ENCODE measurements at regions not wholly inside any gene's neighbourhood (a gene's known extent, or its start where the extent isn't known, plus 50 kb on each side); places are given as distances from the start of the nearest gene placed in this dataset.

DNA sequence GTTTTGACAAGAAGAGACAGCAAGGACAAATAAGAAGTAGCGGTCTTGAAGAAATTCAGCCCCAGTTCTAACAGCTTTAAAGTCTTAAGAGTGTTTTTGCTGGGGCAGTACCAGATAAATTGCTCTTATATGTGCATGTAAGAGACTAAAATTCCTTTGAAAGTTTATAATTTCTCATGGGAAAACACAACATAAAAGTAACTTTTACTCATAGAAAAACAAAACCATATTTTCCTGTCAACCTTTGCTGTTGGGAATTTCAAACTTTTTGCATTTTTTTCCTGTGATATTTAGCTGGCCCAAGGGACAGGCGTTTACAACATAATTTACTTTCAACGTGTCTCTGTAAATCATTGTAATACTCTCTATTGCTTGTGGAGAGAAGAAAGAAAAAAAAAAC lies 767.8 kb upstream of the ZEB2 start:
- H3K36me3 ChIP-seq (ENCODE audit: control insufficient read depth in 4 of 4, insufficient read depth in 4 of 4, low read length in 3 of 4): no peaks in the 10 kb centered on the region
- WGBS (ENCODE audit: insufficient coverage): 89% methylated on average over 1 of the region's 3 CpGs
- H3K4me1 ChIP-seq (ENCODE audit: control extremely low read depth in 1 of 4, control insufficient read depth in 4 of 4, insufficient read depth in 4 of 4, low read length in 3 of 4): no peaks in the 10 kb centered on the region
- peaks cover 0 to 4% (median 0%) of the 10 kb centered on the region in 5 experiments for H3K27me3 ChIP-seq (replicated peaks in 2 of 5; ENCODE audit: control insufficient read depth in 4 of 5, insufficient read depth in 5 of 5, low read length in 4 of 5)
- no peak overlapping the region for H3K4me3 ChIP-seq (ENCODE audit: control insufficient read depth in 1 of 7, extremely low read depth in 1 of 7, insufficient read depth in 4 of 7, low read depth in 2 of 7, low read length in 6 of 7)
- no peaks in the 10 kb centered on the region for H3K9me3 ChIP-seq (ENCODE audit: control extremely low read depth in 1 of 5, control insufficient read depth in 4 of 5, insufficient read depth in 2 of 5, low read depth in 1 of 5, low read length in 4 of 5)
- H3K27ac ChIP-seq (ENCODE audit: insufficient read depth in 1 of 2, low read depth in 1 of 2, low read length in 2 of 2, poor library complexity in 1 of 2, severe bottlenecking in 2 of 2): no peak overlapping the region
- POLR2A ChIA-PET: no interaction called here
- CTCF ChIA-PET: no interaction called here
- DNase-seq: no peak

DNA sequence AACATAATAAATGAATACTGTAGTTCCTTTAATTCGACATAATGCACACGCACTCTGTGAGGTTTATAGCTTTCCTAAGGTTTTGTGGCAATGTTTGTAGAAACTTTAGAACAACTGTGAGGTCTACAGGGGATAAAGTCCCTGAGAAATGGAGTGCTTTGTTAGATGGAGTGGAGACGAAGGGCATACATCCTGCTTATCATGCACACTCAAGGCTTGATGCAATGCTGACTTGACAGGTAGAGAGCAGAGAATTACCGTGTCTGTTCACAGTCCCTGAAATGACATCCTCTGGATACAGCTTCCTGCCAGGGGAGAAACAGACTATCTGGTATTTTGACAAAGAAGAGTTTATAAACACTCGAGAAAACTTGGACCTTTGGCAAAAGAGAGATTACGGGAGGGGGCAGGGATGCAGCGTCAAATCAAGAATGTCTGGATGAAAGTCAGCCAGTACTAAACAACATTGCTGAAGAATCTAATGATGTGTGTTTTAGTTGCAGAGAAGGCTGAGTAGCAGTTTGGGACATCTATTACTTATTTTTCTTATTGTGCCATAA lies 766.9 kb upstream of the ZEB2 start:
- ChIA-PET POLR2A (no interaction called here), CTCF (no interaction called here)
- no peak overlapping the region for H3K27ac ChIP-seq (ENCODE audit: insufficient read depth in 1 of 2, low read depth in 1 of 2, low read length in 2 of 2, poor library complexity in 1 of 2, severe bottlenecking in 2 of 2)
- no peak overlapping the region for H3K4me3 ChIP-seq (ENCODE audit: control insufficient read depth in 1 of 7, extremely low read depth in 1 of 7, insufficient read depth in 4 of 7, low read depth in 2 of 7, low read length in 6 of 7)
- H3K27me3 ChIP-seq (replicated peaks in 2 of 5; ENCODE audit: control insufficient read depth in 4 of 5, insufficient read depth in 5 of 5, low read length in 4 of 5): peaks cover 0 to 4% (median 0%) of the 10 kb centered on the region in 5 experiments
- H3K36me3 ChIP-seq (ENCODE audit: control insufficient read depth in 4 of 4, insufficient read depth in 4 of 4, low read length in 3 of 4): no peaks in the 10 kb centered on the region
- DNase-seq: no peak
- H3K4me1 ChIP-seq (ENCODE audit: control extremely low read depth in 1 of 4, control insufficient read depth in 4 of 4, insufficient read depth in 4 of 4, low read length in 3 of 4): no peaks in the 10 kb centered on the region
- 96% methylated on average over 7 of the region's 7 CpGs for WGBS (ENCODE audit: insufficient coverage)
- H3K9me3 ChIP-seq (ENCODE audit: control extremely low read depth in 1 of 5, control insufficient read depth in 4 of 5, insufficient read depth in 2 of 5, low read depth in 1 of 5, low read length in 4 of 5): peaks cover 0 to 3% (median 0%) of the 10 kb centered on the region in 5 experiments

DNA sequence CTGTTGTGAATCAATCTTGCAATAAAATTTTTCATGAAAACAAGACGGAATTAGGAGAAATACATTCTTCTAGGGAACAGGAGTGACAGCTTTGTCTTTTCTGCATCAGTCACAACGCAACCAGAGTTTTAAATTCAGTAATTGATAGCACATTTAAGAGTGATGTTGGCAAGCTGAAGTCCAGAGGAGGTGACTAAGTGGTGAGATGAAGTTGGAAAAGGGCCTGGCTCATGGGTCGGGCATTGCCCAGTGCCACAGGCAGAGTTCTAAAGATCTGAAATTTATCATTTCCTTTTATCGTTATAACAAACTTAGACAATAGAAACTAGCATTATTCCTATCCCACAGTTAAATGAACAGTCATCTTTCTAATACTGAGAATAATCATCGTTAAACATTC lies 764.6 kb upstream of the ZEB2 start:
- H3K36me3 ChIP-seq (ENCODE audit: control insufficient read depth in 4 of 4, insufficient read depth in 4 of 4, low read length in 3 of 4): no peaks in the 10 kb centered on the region
- DNase-seq: no peak
- peaks cover 0 to 4% (median 0%) of the 10 kb centered on the region in 5 experiments for H3K27me3 ChIP-seq (replicated peaks in 2 of 5; ENCODE audit: control insufficient read depth in 4 of 5, insufficient read depth in 5 of 5, low read length in 4 of 5)
- H3K4me3 ChIP-seq (ENCODE audit: control insufficient read depth in 1 of 7, extremely low read depth in 1 of 7, insufficient read depth in 4 of 7, low read depth in 2 of 7, low read length in 6 of 7): no peak overlapping the region
- H3K9me3 ChIP-seq (ENCODE audit: control extremely low read depth in 1 of 5, control insufficient read depth in 4 of 5, insufficient read depth in 2 of 5, low read depth in 1 of 5, low read length in 4 of 5): peaks cover 0 to 6% (median 0%) of the 10 kb centered on the region in 5 experiments
- no peak overlapping the region for H3K27ac ChIP-seq (ENCODE audit: insufficient read depth in 1 of 2, low read depth in 1 of 2, low read length in 2 of 2, poor library complexity in 1 of 2, severe bottlenecking in 2 of 2)
- H3K4me1 ChIP-seq (ENCODE audit: control extremely low read depth in 1 of 4, control insufficient read depth in 4 of 4, insufficient read depth in 4 of 4, low read length in 3 of 4): no peaks in the 10 kb centered on the region
- POLR2A ChIA-PET: no interaction called here
- CTCF ChIA-PET: no interaction called here
- WGBS (ENCODE audit: insufficient coverage): 100% methylated on average over 4 of the region's 5 CpGs

DNA sequence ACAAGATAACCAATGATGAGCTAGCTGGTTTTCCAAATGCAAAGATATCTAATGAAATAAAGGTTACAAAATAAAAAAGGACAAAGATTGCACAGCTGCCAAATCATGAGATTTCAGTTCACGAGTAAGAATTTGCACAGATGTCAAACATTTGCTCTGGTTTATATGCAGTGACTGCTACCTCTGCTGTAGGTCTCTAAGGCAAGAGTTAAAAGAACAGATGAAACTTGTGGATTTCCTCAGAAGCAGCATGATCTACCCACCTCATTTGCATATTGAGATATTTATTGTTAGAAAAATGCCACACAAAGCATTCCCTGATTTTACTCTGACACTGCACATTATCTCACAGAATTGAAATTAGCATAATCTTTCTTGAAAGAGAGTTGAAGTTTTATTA lies 763.2 kb upstream of the ZEB2 start:
- ChIA-PET CTCF (no interaction called here), POLR2A (no interaction called here)
- WGBS (ENCODE audit: insufficient coverage): 100% methylated on average over 1 of the region's 1 CpG
- DNase-seq: no peak
- Histone ChIP-seq H3K27me3 (replicated peaks in 2 of 5; ENCODE audit: control insufficient read depth in 4 of 5, insufficient read depth in 5 of 5, low read length in 4 of 5) (peaks cover 0 to 4% (median 0%) of the 10 kb centered on the region in 5 experiments), H3K36me3 (ENCODE audit: control insufficient read depth in 4 of 4, insufficient read depth in 4 of 4, low read length in 3 of 4) (no peaks in the 10 kb centered on the region), H3K4me1 (ENCODE audit: control extremely low read depth in 1 of 4, control insufficient read depth in 4 of 4, insufficient read depth in 4 of 4, low read length in 3 of 4) (no peaks in the 10 kb centered on the region), H3K9me3 (ENCODE audit: control extremely low read depth in 1 of 5, control insufficient read depth in 4 of 5, insufficient read depth in 2 of 5, low read depth in 1 of 5, low read length in 4 of 5) (peaks cover 0 to 6% (median 0%) of the 10 kb centered on the region in 5 experiments), H3K27ac (ENCODE audit: insufficient read depth in 1 of 2, low read depth in 1 of 2, low read length in 2 of 2, poor library complexity in 1 of 2, severe bottlenecking in 2 of 2) (no peak overlapping the region), H3K4me3 (ENCODE audit: control insufficient read depth in 1 of 7, extremely low read depth in 1 of 7, insufficient read depth in 4 of 7, low read depth in 2 of 7, low read length in 6 of 7) (no peak overlapping the region)

DNA sequence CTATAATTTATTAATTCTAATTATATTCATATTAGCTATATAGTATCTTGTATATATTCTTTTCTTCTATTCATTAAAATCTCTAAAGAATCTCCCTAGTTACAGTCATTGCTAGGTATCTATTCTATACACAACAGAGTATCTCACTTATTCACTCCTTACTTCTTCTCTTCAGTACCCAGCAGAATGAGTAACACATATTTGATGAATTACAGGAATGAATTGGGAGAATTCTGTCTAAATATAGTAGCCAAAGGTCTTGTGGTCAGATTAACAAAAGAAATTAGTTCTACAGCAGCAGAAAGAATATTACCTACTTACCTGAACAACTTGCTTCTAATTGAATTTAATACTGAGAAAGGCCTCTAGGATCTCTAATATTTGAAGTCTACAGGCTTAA lies 758.0 kb upstream of the ZEB2 start:
- ChIA-PET POLR2A (no interaction called here), CTCF (no interaction called here)
- H3K27me3 ChIP-seq (replicated peaks in 2 of 5; ENCODE audit: control insufficient read depth in 4 of 5, insufficient read depth in 5 of 5, low read length in 4 of 5): no peaks in the 10 kb centered on the region
- no peak overlapping the region for H3K27ac ChIP-seq (ENCODE audit: insufficient read depth in 1 of 2, low read depth in 1 of 2, low read length in 2 of 2, poor library complexity in 1 of 2, severe bottlenecking in 2 of 2)
- H3K36me3 ChIP-seq (ENCODE audit: control insufficient read depth in 4 of 4, insufficient read depth in 4 of 4, low read length in 3 of 4): no peaks in the 10 kb centered on the region
- no peak overlapping the region for H3K4me3 ChIP-seq (ENCODE audit: control insufficient read depth in 1 of 7, extremely low read depth in 1 of 7, insufficient read depth in 4 of 7, low read depth in 2 of 7, low read length in 6 of 7)
- DNase-seq: no peak
- H3K9me3 ChIP-seq (ENCODE audit: control extremely low read depth in 1 of 5, control insufficient read depth in 4 of 5, insufficient read depth in 2 of 5, low read depth in 1 of 5, low read length in 4 of 5): peaks cover 0 to 13% (median 3%) of the 10 kb centered on the region in 5 experiments
- H3K4me1 ChIP-seq (ENCODE audit: control extremely low read depth in 1 of 4, control insufficient read depth in 4 of 4, insufficient read depth in 4 of 4, low read length in 3 of 4): no peaks in the 10 kb centered on the region

DNA sequence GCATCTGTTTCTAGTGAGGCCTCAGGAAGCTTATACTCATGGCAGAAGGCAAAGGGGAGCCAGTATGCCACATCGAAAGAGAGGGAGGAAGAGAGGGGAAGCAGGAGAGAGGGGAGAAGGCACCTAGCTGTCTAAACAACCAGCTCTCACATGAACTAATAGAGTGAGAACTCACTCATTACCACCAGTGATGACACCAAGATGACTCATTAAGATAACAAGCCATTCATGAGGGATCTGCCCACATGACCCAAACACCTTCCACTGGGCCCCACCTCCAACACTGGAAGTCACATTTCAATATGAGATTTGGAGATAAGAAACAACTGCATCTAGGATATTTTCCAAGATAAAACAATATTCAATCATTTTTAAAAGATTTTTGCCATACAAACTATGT lies 753.9 kb upstream of the ZEB2 start:
- WGBS (ENCODE audit: insufficient coverage): no CpG with 5 or more reads among the region's 1 CpG
- Histone ChIP-seq H3K4me3 (ENCODE audit: control insufficient read depth in 1 of 7, extremely low read depth in 1 of 7, insufficient read depth in 4 of 7, low read depth in 2 of 7, low read length in 6 of 7) (no peak overlapping the region), H3K9me3 (ENCODE audit: control extremely low read depth in 1 of 5, control insufficient read depth in 4 of 5, insufficient read depth in 2 of 5, low read depth in 1 of 5, low read length in 4 of 5) (peaks cover 0 to 9% (median 3%) of the 10 kb centered on the region in 5 experiments), H3K27ac (ENCODE audit: insufficient read depth in 1 of 2, low read depth in 1 of 2, low read length in 2 of 2, poor library complexity in 1 of 2, severe bottlenecking in 2 of 2) (no peak overlapping the region), H3K27me3 (replicated peaks in 2 of 5; ENCODE audit: control insufficient read depth in 4 of 5, insufficient read depth in 5 of 5, low read length in 4 of 5) (peaks cover 0 to 2% (median 0%) of the 10 kb centered on the region in 5 experiments), H3K36me3 (ENCODE audit: control insufficient read depth in 4 of 4, insufficient read depth in 4 of 4, low read length in 3 of 4) (no peaks in the 10 kb centered on the region), H3K4me1 (ENCODE audit: control extremely low read depth in 1 of 4, control insufficient read depth in 4 of 4, insufficient read depth in 4 of 4, low read length in 3 of 4) (no peaks in the 10 kb centered on the region)
- POLR2A ChIA-PET: no interaction called here
- CTCF ChIA-PET: no interaction called here
- DNase-seq: no peak

DNA sequence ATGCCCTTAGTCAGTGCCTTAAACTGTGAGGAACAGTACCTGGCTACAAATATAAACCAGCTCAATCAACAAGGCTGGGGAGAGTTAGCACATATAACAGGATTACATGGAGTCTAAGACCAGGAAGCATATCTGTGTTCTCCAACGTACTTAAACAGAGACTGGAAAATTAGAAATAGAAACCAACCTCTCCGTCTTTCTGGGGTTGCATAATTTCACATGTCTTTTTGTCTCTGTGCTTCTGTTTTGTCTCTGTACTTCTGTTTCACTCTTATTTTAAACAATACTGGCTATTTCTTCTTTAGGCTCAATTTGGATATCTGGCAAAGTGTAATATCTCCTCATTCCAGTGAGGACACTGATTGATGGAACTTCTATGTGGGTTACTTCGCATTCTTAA lies 749.0 kb upstream of the ZEB2 start:
- Histone ChIP-seq H3K4me1 (ENCODE audit: control extremely low read depth in 1 of 4, control insufficient read depth in 4 of 4, insufficient read depth in 4 of 4, low read length in 3 of 4) (no peaks in the 10 kb centered on the region), H3K27ac (ENCODE audit: insufficient read depth in 1 of 2, low read depth in 1 of 2, low read length in 2 of 2, poor library complexity in 1 of 2, severe bottlenecking in 2 of 2) (no peak overlapping the region), H3K4me3 (ENCODE audit: control insufficient read depth in 1 of 7, extremely low read depth in 1 of 7, insufficient read depth in 4 of 7, low read depth in 2 of 7, low read length in 6 of 7) (no peak overlapping the region), H3K9me3 (ENCODE audit: control extremely low read depth in 1 of 5, control insufficient read depth in 4 of 5, insufficient read depth in 2 of 5, low read depth in 1 of 5, low read length in 4 of 5) (peaks cover 0 to 13% (median 3%) of the 10 kb centered on the region in 5 experiments), H3K27me3 (replicated peaks in 2 of 5; ENCODE audit: control insufficient read depth in 4 of 5, insufficient read depth in 5 of 5, low read length in 4 of 5) (peaks cover 0 to 30% (median 10%) of the 10 kb centered on the region in 5 experiments), H3K36me3 (ENCODE audit: control insufficient read depth in 4 of 4, insufficient read depth in 4 of 4, low read length in 3 of 4) (no peaks in the 10 kb centered on the region)
- WGBS (ENCODE audit: insufficient coverage): 100% methylated on average over 1 of the region's 3 CpGs
- ChIA-PET POLR2A (no interaction called here), CTCF (no interaction called here)
- no peak for DNase-seq

Data from common myeloid progenitor, CD34-positive (primary cell).